ENCODE measurements at regions not wholly inside any gene's neighbourhood (a gene's known extent, or its start where the extent isn't known, plus 50 kb on each side); places are given as distances from the start of the nearest gene placed in this dataset.

DNA sequence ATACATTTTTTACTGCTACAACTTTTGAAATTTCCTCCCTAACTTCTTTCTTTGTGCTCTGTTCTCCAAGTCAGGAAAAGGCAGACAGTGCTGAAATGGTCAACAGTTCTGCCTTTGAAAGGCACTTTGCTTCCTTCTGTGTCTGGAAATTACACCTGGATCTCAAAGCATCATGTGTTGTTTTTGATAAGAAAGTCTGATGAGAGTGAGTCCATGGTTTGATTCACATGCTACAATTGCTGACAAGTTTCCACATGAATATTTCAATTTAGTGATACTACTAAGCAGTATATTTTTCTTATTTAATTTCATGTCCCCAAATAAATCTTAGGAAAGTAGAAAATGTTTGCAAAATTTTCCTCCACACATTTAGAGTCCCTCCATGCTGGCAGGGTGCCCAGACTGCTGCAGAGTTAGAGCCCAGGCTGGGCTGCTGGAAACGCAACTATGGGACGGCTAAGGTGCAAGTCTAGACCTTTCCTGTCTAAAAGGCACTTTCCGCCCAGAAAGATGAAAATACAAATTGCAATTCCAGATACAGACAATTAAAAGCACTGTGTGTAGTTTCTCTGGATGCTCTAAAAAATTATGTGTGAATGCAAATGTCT lies 96.6 kb upstream of the RUNX1 start:
- Histone ChIP-seq H3K4me3 (ENCODE audit: low read length) (no peak overlapping the region), H4K20me1 (ENCODE audit: insufficient read depth, low read length) (no peaks in the 10 kb centered on the region), H3K27me3 (replicated peaks; ENCODE audit: insufficient read depth, low read length) (no peaks in the 10 kb centered on the region), H3K36me3 (replicated peaks; ENCODE audit: insufficient read depth, low read length) (no peaks in the 10 kb centered on the region), H3F3A (ENCODE audit: insufficient read depth, low read length) (no peaks in the 10 kb centered on the region), H2AFZ (ENCODE audit: low read length) (no peak overlapping the region), H3K9me2 (replicated peaks; ENCODE audit: insufficient read depth, low read length) (no peaks in the 10 kb centered on the region), H3K9ac (ENCODE audit: low read length) (no peak overlapping the region), H3K4me2 (ENCODE audit: low read depth, low read length) (no peak overlapping the region), H3K9me3 (replicated peaks; ENCODE audit: insufficient read depth, low read length) (no peaks in the 10 kb centered on the region), H3K4me1 (ENCODE audit: low read length) (no peaks in the 10 kb centered on the region), H3K79me2 (ENCODE audit: low read length) (no peaks in the 10 kb centered on the region), H3K27ac (ENCODE audit: low read length) (no peak overlapping the region)
- DNase-seq = no peak
- TF ChIP-seq, protein P1, sequence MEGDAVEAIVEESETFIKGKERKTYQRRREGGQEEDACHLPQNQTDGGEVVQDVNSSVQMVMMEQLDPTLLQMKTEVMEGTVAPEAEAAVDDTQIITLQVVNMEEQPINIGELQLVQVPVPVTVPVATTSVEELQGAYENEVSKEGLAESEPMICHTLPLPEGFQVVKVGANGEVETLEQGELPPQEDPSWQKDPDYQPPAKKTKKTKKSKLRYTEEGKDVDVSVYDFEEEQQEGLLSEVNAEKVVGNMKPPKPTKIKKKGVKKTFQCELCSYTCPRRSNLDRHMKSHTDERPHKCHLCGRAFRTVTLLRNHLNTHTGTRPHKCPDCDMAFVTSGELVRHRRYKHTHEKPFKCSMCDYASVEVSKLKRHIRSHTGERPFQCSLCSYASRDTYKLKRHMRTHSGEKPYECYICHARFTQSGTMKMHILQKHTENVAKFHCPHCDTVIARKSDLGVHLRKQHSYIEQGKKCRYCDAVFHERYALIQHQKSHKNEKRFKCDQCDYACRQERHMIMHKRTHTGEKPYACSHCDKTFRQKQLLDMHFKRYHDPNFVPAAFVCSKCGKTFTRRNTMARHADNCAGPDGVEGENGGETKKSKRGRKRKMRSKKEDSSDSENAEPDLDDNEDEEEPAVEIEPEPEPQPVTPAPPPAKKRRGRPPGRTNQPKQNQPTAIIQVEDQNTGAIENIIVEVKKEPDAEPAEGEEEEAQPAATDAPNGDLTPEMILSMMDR (IDR thresholded peaks at IDR 0.05; ENCODE audit: low read length) = no peak
- no peak for TF ChIP-seq EZH2 (optimal IDR thresholded peaks at IDR 0.05; ENCODE audit: low read depth, low read length)
- TF ChIP-seq EZH2phosphoT487 (IDR thresholded peaks at IDR 0.05; ENCODE audit: low read length) = no peak

DNA sequence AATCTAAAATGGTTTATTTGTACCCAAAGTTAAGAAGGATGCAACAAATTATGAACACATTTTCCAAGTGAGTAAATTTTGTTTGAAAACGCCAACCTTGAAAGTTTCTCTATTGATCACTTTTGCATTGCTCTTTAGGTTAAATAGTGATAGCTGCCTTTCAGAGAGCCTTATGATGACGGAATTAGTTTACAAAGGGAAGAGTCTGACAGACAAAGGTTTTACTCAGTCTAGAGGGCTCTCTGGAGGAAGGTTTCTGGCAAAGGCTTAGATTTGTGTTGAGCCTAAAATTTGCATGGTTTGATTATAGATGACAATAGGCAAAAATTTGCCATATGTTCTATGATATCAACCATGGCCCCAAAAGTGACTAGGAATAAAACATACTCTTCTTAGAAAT lies 95.9 kb upstream of the RUNX1 start:
- no peaks in the 10 kb centered on the region for H3K9me3 ChIP-seq (replicated peaks; ENCODE audit: insufficient read depth, low read length)
- H3K27me3 ChIP-seq (replicated peaks; ENCODE audit: insufficient read depth, low read length) = no peaks in the 10 kb centered on the region
- no peak overlapping the region for H3K4me2 ChIP-seq (ENCODE audit: low read depth, low read length)
- no peak overlapping the region for H2AFZ ChIP-seq (ENCODE audit: low read length)
- H3K9me2 ChIP-seq (replicated peaks; ENCODE audit: insufficient read depth, low read length) = no peaks in the 10 kb centered on the region
- TF ChIP-seq EZH2 (optimal IDR thresholded peaks at IDR 0.05; ENCODE audit: low read depth, low read length) (no peak), EZH2phosphoT487 (IDR thresholded peaks at IDR 0.05; ENCODE audit: low read length) (no peak)
- TF ChIP-seq, protein P1 (IDR thresholded peaks at IDR 0.05; ENCODE audit: low read length) = no peak
- no peak overlapping the region for H3K9ac ChIP-seq (ENCODE audit: low read length)
- H3K79me2 ChIP-seq (ENCODE audit: low read length) = no peaks in the 10 kb centered on the region
- no peaks in the 10 kb centered on the region for H3F3A ChIP-seq (ENCODE audit: insufficient read depth, low read length)
- no peak overlapping the region for H3K27ac ChIP-seq (ENCODE audit: low read length)
- no peaks in the 10 kb centered on the region for H3K36me3 ChIP-seq (replicated peaks; ENCODE audit: insufficient read depth, low read length)
- DNase-seq = no peak
- no peak overlapping the region for H3K4me3 ChIP-seq (ENCODE audit: low read length)
- no peaks in the 10 kb centered on the region for H3K4me1 ChIP-seq (ENCODE audit: low read length)
- H4K20me1 ChIP-seq (ENCODE audit: insufficient read depth, low read length) = no peaks in the 10 kb centered on the region

DNA sequence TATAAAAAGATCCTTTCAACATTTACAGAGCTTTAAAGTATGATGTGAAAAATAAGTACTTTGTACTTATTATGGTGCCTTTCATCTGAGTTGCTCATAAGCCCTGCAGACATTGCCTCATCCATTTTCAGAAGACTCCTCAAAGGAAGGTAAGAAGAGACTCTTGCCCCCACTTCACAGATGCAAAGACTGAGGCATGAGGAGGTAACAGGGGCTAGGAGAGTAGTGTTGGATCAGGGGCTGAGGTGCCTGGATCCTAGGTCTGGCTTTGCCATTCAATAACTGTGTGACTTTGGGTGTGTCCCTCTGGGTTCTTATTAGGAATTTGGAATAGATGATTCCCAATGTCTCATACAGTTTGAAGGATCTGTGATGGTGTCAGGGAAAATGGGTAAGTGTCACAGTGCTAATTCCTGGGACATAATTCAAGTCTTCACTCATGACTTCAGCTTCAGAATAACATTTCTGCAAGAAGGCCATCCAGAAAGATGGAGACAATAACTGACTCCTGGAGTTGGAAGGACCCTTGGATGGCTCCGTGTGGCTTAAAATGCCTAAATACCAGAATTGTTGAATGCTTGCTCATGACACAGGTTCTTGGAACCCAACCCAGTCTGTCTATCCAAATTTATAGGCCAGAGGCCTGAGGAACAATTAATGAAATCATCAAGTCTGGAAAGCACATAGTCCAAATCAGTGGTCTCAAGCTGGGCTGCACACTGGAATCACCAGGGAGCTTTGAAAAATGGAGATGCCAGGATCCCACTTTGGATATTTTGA lies 93.1 kb upstream of the RUNX1 start:
- H3K27me3 ChIP-seq (replicated peaks; ENCODE audit: insufficient read depth, low read length) = no peaks in the 10 kb centered on the region
- no peaks in the 10 kb centered on the region for H4K20me1 ChIP-seq (ENCODE audit: insufficient read depth, low read length)
- no peaks in the 10 kb centered on the region for H3K9me3 ChIP-seq (replicated peaks; ENCODE audit: insufficient read depth, low read length)
- no peak overlapping the region for H3K4me3 ChIP-seq (ENCODE audit: low read length)
- H2AFZ ChIP-seq (ENCODE audit: low read length) = no peak overlapping the region
- TF ChIP-seq EZH2 (optimal IDR thresholded peaks at IDR 0.05; ENCODE audit: low read depth, low read length) (no peak), EZH2phosphoT487 (IDR thresholded peaks at IDR 0.05; ENCODE audit: low read length) (no peak)
- TF ChIP-seq, protein P1 (IDR thresholded peaks at IDR 0.05; ENCODE audit: low read length) = no peak
- no peaks in the 10 kb centered on the region for H3K36me3 ChIP-seq (replicated peaks; ENCODE audit: insufficient read depth, low read length)
- H3K4me2 ChIP-seq (ENCODE audit: low read depth, low read length) = no peak overlapping the region
- H3K27ac ChIP-seq (ENCODE audit: low read length) = no peak overlapping the region
- DNase-seq = no peak
- H3K9ac ChIP-seq (ENCODE audit: low read length) = no peak overlapping the region
- H3K9me2 ChIP-seq (replicated peaks; ENCODE audit: insufficient read depth, low read length) = no peaks in the 10 kb centered on the region
- H3K79me2 ChIP-seq (ENCODE audit: low read length) = no peaks in the 10 kb centered on the region
- no peaks in the 10 kb centered on the region for H3F3A ChIP-seq (ENCODE audit: insufficient read depth, low read length)
- no peaks in the 10 kb centered on the region for H3K4me1 ChIP-seq (ENCODE audit: low read length)
